Epithelial cell of proximal tubule (primary cell): ENCODE measurements at regions not wholly inside any gene's neighbourhood (a gene's known extent, or its start where the extent isn't known, plus 50 kb on each side); places are given as distances from the start of the nearest gene placed in this dataset.
A peak's percentile ranks its signal among the peaks of the same experiment; 100 is the strongest.

ENCODE experiments used
- DNase-seq: peaks from one replicate; pipeline ENCODE4 v3.0.0-alpha.2; 2011; ENCODE audit warnings: low read depth
- H3K4me3 ChIP-seq: 2 replicates; pipeline ENCODE4 v1.5.1; 2011; ENCODE audit warnings: low read depth, mild to moderate bottlenecking, low read length
- TF ChIP-seq, protein P1 (sequence below): conservative IDR thresholded peaks from 2 replicates; pipeline ENCODE4 v1.5.1; 2012; ENCODE audit warnings: low read depth, mild to moderate bottlenecking, low read length

GRCh38 chr2:133666621-133667020, 98.4 kb upstream of the NCKAP5 start:
- TF ChIP-seq, protein P1, sequence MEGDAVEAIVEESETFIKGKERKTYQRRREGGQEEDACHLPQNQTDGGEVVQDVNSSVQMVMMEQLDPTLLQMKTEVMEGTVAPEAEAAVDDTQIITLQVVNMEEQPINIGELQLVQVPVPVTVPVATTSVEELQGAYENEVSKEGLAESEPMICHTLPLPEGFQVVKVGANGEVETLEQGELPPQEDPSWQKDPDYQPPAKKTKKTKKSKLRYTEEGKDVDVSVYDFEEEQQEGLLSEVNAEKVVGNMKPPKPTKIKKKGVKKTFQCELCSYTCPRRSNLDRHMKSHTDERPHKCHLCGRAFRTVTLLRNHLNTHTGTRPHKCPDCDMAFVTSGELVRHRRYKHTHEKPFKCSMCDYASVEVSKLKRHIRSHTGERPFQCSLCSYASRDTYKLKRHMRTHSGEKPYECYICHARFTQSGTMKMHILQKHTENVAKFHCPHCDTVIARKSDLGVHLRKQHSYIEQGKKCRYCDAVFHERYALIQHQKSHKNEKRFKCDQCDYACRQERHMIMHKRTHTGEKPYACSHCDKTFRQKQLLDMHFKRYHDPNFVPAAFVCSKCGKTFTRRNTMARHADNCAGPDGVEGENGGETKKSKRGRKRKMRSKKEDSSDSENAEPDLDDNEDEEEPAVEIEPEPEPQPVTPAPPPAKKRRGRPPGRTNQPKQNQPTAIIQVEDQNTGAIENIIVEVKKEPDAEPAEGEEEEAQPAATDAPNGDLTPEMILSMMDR = no peak
- no peak for DNase-seq
- no peak overlapping the region for H3K4me3 ChIP-seq

DNA sequence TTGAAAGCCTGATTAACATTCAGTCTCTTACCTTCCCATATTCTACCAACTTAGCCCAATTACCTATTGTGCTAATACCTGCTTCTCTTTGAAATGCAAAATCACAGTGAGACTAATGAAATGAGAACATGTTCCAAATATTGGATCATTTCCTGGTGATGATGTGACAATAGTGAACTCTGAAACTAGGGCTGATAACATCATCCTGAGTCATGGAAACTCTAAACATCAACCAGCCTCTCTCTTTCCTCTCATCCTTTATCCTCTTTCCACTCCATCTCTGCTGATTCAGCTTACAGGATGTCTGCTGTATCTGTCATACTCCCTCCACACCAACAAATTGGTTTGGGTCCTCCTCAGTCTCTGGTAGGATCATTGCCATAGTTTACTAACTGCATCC, 98.8 kb upstream of the NCKAP5 start:
- TF ChIP-seq, protein P1 = no peak
- DNase-seq = peak; percentile 38
- H3K4me3 ChIP-seq = no peak overlapping the region

DNA sequence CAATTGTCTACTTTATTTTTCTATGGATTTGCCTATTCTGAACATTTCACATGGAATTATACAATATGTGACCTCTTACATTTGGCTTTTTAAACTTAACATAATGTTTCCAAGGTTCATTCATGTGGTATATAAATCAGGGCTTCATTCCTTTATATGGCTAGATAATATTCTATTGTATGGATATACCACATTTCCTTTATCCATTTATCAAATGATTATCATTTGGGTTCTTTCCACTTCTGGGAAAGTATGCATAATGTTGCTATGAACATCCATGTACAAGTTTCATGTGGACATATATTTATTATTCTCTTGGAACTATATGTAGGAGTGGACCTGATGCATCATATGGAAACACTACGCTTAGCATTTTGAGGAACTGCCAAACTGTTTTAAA, 99.7 kb upstream of the NCKAP5 start:
- TF ChIP-seq, protein P1 = no peak
- no peak for DNase-seq
- H3K4me3 ChIP-seq = no peak overlapping the region

DNA sequence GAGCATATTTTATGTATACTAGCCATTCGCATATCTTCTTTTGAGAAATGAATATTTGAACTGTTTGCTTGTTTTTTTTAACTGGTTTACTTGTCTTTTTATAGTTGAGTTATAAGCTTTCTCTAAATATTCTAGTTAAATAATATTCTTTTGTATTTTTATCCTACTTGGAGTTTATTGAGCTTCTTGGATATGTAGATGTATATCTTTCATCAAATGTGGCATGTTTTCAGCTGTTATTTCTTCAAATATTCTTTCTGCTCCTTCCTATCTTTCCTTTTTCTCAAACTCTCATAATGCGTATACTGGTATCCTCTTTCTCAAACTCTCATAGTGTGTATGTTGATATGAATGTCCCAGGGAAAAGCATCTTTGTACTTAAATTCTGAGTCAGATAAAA, 100.3 kb upstream of the NCKAP5 start:
- DNase-seq = no peak
- no peak overlapping the region for H3K4me3 ChIP-seq
- TF ChIP-seq, protein P1 = no peak

GRCh38 chr2:133673305-133673905, 105.1 kb upstream of the NCKAP5 start:
- no peak for DNase-seq
- H3K4me3 ChIP-seq = no peak overlapping the region
- TF ChIP-seq, protein P1 = no peak

DNA sequence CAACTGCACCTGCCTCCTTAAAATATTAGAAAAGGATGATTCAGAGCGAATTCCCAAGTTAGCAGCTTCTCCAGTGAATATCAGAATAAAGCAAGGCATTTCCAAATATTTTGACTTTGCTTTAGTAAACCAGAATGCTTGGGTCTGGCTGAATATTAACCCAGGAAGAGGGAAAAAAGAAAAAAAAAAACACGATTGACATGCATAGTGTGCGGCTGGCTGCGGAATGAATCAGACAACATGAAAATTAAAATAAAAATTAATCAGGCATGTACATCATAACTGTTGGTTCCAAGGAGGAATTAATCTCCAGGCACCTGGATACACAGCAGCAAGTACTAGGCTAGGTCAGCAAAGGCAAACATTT, 105.8 kb upstream of the NCKAP5 start:
- TF ChIP-seq, protein P1 = no peak
- H3K4me3 ChIP-seq = peak overlapping the region; percentile 46
- DNase-seq = no peak
